ENCODE measurements at regions not wholly inside any gene's neighbourhood (a gene's known extent, or its start where the extent isn't known, plus 50 kb on each side); places are given as distances from the start of the nearest gene placed in this dataset.

DNA sequence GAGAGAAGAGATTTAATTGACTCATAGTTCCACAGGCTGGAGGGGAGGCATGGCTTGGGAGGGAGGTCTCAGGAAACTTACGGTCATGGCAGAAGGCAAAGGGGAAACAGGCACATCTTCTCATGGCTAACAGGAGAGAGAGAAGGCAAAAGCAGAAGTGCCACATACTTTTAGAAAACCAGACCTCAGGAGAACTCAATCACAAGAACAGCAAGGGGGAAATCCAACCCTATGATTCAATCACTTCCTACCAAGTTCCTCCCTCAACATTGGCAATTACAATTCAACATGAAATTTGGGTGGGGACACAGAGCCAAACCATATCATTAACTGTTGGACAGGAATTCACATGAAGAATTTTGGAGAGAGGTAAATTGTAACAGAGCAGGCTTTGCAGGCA is 485.3 kb upstream of the PITX2 start:
- DNase-seq (ENCODE audit: low read depth): no peak
- no peak overlapping the region for H3K4me3 ChIP-seq (ENCODE audit: low read depth, low read length)
- TF ChIP-seq, protein P1, sequence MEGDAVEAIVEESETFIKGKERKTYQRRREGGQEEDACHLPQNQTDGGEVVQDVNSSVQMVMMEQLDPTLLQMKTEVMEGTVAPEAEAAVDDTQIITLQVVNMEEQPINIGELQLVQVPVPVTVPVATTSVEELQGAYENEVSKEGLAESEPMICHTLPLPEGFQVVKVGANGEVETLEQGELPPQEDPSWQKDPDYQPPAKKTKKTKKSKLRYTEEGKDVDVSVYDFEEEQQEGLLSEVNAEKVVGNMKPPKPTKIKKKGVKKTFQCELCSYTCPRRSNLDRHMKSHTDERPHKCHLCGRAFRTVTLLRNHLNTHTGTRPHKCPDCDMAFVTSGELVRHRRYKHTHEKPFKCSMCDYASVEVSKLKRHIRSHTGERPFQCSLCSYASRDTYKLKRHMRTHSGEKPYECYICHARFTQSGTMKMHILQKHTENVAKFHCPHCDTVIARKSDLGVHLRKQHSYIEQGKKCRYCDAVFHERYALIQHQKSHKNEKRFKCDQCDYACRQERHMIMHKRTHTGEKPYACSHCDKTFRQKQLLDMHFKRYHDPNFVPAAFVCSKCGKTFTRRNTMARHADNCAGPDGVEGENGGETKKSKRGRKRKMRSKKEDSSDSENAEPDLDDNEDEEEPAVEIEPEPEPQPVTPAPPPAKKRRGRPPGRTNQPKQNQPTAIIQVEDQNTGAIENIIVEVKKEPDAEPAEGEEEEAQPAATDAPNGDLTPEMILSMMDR (IDR thresholded peaks at IDR 0.05; ENCODE audit: control insufficient read depth, extremely low read depth, insufficient read depth): no peak

DNA sequence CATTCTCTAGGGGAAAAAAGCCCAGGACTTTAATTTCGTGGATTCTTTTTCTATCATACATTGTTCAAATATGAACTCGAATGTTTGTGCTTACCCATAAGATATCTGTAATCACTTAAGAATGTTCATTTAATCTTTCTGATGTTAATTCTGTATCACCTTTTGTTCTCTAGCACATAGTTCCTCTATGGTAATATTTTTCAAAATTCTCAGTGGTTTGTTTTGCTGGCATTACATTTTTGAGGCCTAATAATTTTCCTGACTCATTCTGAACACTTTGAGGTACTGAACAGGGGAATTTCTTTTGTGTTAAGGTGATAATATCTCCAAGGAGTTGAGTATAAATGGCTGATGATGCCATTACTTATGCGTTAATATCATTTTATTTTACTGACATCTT is 490.7 kb upstream of the PITX2 start:
- TF ChIP-seq, protein P1 (IDR thresholded peaks at IDR 0.05; ENCODE audit: control insufficient read depth, extremely low read depth, insufficient read depth): no peak
- H3K4me3 ChIP-seq (ENCODE audit: low read depth, low read length): no peak overlapping the region
- no peak for DNase-seq (ENCODE audit: low read depth)

DNA sequence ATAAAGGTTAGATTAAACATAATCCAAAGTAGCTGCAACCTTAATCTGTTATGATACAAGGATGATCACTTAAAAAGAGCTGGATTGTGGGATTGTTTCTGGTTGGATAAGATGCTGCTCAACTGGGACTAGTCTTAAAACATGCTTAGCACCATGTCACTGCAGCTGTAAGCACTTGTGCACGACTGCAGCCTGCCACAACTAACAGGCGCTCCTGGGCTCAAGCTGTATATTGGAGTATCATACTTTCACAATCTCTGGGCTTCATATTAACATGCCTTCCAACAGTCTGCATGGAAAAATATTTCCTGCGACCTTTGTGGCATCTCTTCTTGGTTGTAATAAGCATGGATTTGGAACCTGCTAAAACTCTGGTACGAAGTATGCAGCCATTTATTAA is 493.0 kb upstream of the PITX2 start:
- H3K4me3 ChIP-seq (ENCODE audit: low read depth, low read length): no peak overlapping the region
- no peak for DNase-seq (ENCODE audit: low read depth)
- TF ChIP-seq, protein P1 (IDR thresholded peaks at IDR 0.05; ENCODE audit: control insufficient read depth, extremely low read depth, insufficient read depth): no peak

DNA sequence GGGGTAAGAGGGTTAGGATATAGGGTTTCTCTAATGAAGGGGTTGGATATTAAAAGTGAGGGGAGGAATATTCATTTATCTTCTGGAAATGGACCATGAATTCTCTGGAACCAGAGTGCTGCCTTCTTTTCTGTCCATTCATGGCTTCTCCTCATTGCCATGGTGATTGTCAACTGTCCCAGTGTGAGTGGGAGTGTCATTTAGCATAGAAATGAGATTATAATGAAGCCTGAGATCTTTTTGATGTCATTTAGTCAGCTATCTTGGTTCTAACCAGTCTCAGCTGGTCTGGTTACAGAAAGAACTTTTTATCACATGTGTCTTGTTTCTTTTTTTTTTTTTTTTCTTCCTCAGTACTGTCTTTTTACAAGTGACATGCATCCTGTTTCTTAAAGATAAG is 497.3 kb upstream of the PITX2 start:
- no peak overlapping the region for H3K4me3 ChIP-seq (ENCODE audit: low read depth, low read length)
- TF ChIP-seq, protein P1 (IDR thresholded peaks at IDR 0.05; ENCODE audit: control insufficient read depth, extremely low read depth, insufficient read depth): no peak
- no peak for DNase-seq (ENCODE audit: low read depth)

DNA sequence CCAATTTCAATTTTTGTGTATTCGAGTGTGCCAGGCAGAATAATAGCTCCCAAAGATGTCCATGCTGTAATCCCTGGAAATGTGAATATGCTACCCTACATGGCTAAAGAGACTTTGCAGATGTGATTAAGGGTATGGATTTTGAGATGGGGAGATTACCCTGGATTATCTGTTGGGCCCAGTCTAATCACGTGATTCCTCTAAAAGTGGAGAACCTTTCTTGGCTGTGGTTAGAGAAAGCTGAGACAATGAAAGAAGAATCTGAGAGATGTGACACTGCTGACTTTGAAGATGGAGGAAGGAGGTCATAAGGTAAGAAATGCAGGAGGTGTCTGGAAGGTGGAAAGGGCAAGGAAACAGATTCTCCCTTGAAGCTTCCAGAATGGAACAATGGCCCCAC is 503.5 kb upstream of the PITX2 start:
- TF ChIP-seq, protein P1 (IDR thresholded peaks at IDR 0.05; ENCODE audit: control insufficient read depth, extremely low read depth, insufficient read depth): no peak
- no peak overlapping the region for H3K4me3 ChIP-seq (ENCODE audit: low read depth, low read length)
- no peak for DNase-seq (ENCODE audit: low read depth)

DNA sequence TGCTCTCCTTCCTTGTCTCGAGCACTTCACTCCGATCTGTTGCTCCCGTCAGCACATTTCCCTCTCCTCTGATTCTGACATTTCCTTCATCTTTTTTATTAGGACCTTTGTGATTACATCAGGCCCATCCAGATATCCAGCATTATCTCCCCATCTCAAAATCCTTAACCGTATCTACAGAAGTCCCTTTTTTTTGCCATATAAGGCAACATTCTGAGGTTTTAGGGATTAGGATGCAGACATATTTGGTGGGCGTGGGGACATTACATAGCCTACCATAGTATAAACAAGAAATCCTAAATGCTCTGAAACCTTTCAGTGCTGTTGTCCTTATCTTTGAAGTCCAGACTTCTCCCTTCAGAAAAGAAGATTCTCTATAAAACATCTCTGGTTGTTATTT is 505.0 kb upstream of the PITX2 start:
- TF ChIP-seq, protein P1 (IDR thresholded peaks at IDR 0.05; ENCODE audit: control insufficient read depth, extremely low read depth, insufficient read depth): no peak
- no peak for DNase-seq (ENCODE audit: low read depth)
- no peak overlapping the region for H3K4me3 ChIP-seq (ENCODE audit: low read depth, low read length)

DNA sequence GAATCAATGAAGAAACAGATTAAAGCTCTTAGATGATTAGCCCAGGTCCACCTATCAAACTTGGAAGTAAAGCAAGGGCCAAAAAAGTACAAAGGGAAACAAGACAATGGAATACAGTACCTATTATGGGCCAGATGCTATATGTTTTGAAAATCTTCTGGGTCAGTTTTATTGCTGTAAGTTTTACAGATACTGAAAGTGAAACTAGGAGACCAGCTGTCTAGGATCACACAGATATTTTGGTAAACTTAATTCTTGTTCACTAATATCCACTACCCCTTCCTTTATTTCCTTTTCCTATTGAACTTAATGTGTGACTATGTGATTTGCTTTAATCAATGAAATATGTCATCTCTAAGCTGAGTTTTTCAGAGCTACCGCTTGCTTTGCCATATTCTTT is 505.4 kb upstream of the PITX2 start:
- H3K4me3 ChIP-seq (ENCODE audit: low read depth, low read length): no peak overlapping the region
- TF ChIP-seq, protein P1 (IDR thresholded peaks at IDR 0.05; ENCODE audit: control insufficient read depth, extremely low read depth, insufficient read depth): no peak
- no peak for DNase-seq (ENCODE audit: low read depth)
